ENCODE measurements at regions not wholly inside any gene's neighbourhood (a gene's known extent, or its start where the extent isn't known, plus 50 kb on each side); places are given as distances from the start of the nearest gene placed in this dataset.

DNA sequence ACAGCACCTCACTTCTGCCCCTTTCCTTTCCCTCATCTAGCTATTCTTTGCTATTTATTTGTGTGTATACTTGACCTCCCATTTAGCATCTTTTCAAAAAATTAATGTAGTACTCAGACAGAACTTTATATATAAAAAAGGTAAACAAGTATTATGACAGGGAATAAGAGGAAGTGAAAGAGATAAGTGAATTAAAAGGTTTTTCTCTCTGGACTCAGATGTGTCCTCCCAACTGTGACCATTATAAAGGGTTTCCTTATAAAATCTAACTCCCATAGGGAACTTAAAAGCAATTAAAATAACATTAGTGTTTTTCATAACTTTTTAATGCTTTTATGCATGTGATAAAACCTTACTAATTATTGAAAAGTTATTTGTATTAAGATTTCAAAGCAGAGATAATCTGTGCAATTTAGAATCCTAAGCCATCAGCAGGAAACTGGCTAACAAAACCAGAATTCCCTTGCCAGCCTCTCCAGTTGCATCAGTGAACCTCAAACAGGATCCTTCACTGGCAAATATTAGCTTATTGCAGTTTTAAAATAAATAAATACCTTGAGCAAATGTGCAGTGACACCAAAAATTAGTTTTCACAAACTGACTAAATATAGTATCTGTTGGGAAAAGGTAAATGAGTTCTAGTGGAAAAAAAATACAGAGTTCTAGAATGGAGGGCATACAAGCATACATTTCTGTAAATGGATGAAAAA, 930.7 kb downstream of the BCL11A start:
- TF ChIP-seq GATA2 (IDR thresholded peaks at IDR 0.05; ENCODE audit: low read depth, low read length) (no peak), GATA3 (IDR thresholded peaks at IDR 0.05; ENCODE audit: low read depth, low read length) (no peak)
